Astrocyte (in vitro differentiated cells and primary cell): ENCODE measurements at regions not wholly inside any gene's neighbourhood (a gene's known extent, or its start where the extent isn't known, plus 50 kb on each side); places are given as distances from the start of the nearest gene placed in this dataset.

Experiments used
- CTCF ChIP-seq: IDR thresholded peaks from 2 replicates; pipeline ENCODE4 v1.5.1; 2011; ENCODE audit warnings: low read depth, mild to moderate bottlenecking, inconsistent platforms, low read length, moderate library complexity; ENCODE audit not compliant: insufficient read depth
- EZH2 ChIP-seq: IDR thresholded peaks from 2 replicates; pipeline ENCODE4 v1.6.1; 2012; ENCODE audit warnings: mild to moderate bottlenecking, low read length, inconsistent platforms; ENCODE audit not compliant: insufficient read depth

GRCh38 chr5:121188849-121189248 is 662.8 kb upstream of the FTMT start:
- no peak for TF ChIP-seq CTCF
- TF ChIP-seq EZH2: no peak
